NCI-H524 treated with DMSO at 0.1 percent for 48 hours (cell line): ENCODE measurements at regions not wholly inside any gene's neighbourhood (a gene's known extent, or its start where the extent isn't known, plus 50 kb on each side); places are given as distances from the start of the nearest gene placed in this dataset.
A peak's percentile ranks its signal among the peaks of the same experiment; 100 is the strongest.
"Not testable (repeated sequence)": the region's sequence is repeated elsewhere in the genome, so short reads cannot be mapped to it uniquely, and the experiment has no call there.

Experiments used
- DNase-seq: peaks from one replicate; lab custom pipeline; 2025; lab: John Stamatoyannopoulos, UW

DNA sequence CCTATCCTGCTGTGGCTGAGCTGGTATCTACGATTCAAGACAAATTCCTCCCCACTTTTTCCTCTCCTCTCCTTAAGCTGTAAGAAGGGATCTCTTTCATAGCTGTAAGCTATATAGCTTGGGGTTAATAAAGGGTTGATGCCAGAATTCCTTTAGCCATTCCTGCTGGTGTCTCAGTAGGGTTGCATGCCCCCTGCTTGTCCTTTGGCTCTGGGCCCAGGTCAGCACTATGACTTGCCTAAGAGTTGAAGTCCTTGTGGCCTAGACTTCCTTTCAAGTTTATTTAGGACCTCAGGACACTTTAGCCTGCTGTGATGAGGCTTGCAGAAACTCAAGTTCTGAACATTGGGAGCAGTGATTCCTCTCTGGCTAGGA is 270.0 kb downstream of the AMY1C start:
- DNase-seq = no peak

DNA sequence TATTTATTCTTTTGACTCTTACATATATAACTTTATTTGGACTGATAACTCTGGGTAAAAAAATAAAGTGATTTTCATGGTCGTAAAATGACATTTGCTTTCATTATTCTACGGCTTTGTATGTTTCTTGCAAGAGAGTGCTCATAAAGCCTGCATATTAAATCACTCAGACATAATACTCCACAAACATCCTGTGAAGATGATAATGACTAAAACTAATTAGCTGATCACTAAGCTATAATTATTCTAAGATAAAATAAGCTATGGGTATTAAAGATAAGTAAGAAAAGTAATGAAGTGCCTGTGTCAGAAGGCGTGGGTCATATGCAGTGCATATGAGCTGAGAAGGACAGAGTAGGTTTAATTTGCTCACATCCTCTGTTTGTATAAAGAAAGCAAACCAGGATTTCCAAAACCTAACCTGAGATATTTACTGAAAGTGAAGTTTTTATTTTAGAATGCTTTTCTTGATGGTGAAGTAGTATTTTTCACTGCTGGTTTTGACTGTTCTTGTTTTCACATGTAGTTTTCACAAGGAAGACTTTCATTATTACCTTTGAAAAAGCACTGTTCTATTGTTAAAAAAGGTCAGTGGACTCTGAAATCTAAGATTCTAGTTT is 278.8 kb downstream of the AMY1C start:
- no peak for DNase-seq

DNA sequence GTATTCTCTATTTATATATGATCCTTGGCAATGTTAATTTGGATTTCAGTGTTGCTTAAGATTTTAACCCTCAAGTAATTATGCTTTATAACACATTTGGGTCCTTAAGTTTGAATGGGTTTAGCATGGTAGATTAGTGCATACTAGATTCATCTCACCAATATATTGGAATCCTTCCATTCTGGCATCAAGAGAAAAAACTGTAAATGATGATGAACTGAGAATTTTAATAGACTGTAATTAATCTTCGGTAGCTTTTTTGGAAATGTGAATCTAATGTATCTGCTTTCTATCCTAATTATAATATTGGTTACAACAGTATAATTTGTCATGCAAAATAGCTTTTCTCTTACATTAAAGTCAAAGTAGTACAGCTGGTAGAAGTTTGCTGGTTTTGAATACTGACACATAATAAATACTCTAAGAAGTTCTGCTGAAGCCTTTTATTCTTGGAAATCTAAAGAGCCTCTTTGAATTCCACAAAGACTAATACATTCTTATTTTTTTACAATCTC is 279.8 kb downstream of the AMY1C start:
- DNase-seq = no peak

DNA sequence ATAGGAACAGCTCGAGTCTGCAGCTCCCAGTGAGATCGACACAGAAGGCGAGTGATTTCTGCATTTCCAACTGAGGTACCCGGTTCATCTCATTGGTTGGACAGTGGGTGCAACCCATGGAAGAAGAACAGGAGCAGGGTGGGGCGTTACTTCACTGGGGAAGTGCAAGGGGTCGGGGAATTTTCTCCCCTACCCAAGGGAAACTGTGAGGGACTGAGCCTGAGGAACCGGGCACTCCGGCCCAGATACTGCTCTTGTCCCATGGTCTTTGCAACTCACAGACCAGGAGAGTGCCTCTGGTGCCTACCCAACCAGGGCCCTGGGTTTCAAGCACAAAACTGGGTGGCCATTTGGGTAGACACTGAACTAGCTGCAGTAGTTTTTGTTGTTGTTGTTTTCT is 307.1 kb downstream of the AMY1C start:
- no peak for DNase-seq

GRCh38 chr1:104057219-104057898 is 307.7 kb downstream of the AMY1C start:
- DNase-seq = not testable (repeated sequence)

DNA sequence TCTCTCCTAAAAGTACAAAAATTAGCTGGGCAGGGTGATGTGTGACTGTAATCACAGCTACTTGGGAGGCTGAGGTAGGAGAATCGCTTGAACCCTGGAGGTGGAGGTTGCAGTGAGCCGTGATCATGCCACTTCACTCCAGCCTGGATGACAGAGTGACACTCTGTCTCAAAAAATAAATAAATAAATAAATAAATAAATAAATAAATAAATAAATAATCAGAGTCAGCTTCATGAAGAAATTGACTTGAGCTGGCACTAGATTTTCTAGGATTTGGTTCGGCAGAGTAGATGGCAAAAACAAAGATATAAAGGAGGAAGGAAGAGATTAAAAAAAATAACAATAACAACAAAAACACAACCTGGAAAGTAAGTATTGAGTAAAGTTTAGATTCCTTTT is 311.9 kb downstream of the AMY1C start:
- DNase-seq = not testable (repeated sequence)

DNA sequence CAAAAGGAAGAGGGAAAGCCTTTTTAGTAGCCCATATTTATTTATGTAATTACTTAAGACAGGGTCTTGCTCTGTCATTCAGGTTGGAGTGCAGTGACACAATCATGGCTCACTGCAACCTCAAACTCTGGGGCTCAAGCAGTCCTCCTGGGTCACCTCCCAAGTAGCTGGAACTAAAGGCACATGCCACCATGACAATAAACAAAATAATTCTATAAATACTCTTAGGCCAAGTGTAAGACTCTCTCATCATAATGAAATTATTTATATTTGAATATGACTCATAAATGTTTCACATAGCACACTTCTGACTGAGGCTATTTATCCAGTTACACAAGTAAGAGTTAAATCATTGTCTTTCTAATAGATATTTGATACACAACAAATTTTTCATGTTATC is 314.7 kb downstream of the AMY1C start:
- no peak for DNase-seq

GRCh38 chr1:104072915-104073371 is 323.2 kb downstream of the AMY1C start:
- DNase-seq = no peak

GRCh38 chr1:104073463-104073902 is 323.8 kb downstream of the AMY1C start:
- DNase-seq = no peak

DNA sequence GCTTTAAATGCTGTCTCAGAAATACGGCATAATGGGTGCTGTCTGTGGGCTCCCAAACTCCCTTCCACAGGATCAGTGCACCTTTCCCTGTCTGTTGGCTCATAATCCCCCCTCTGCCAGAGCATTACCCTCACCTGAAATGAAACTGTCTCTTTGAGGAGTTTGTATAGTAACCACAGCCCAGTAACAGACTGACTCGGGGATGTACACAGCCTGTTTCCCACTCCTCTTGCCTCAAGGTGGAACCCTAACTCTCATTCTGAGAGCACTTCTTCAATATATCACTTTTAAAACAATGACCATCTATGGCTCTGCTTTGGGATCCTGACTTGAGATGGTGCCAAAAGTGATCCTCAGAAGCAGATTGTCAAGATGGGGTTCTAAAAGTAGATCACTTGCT is 332.5 kb downstream of the AMY1C start:
- DNase-seq = no peak

DNA sequence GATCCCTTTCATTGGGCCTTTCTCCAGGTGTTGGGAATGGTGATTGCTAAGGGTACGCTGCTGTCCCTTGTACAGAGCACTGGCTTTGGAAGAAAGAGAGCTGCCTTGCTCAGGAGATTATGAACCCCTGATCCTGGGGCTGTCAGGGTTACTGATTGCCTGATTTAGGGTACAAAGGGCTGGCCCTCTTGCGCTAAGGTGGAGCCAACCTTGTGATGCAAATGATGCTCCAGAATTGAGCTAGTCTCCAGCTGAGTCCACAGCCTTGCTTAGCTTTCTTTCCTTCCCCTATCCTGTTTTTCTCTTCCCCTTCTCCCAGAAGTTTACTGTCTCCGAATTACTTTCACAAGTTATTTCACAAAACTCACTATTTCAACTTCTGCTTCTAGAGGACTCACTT is 334.7 kb downstream of the AMY1C start:
- no peak for DNase-seq

GRCh38 chr1:104092698-104093097 is 343.0 kb downstream of the AMY1C start:
- DNase-seq = no peak

- no peak for DNase-seq
These were observed 349.1 kb downstream of the AMY1C start for GRCh38 chr1:104098837-104099236.

- DNase-seq = no peak
These were observed 350.4 kb downstream of the AMY1C start for GRCh38 chr1:104100115-104100514.

GRCh38 chr1:104105465-104105864 is 355.8 kb downstream of the AMY1C start:
- DNase-seq = no peak

- DNase-seq = no peak
These were observed 370.8 kb downstream of the AMY1C start for GRCh38 chr1:104120525-104120924.

DNA sequence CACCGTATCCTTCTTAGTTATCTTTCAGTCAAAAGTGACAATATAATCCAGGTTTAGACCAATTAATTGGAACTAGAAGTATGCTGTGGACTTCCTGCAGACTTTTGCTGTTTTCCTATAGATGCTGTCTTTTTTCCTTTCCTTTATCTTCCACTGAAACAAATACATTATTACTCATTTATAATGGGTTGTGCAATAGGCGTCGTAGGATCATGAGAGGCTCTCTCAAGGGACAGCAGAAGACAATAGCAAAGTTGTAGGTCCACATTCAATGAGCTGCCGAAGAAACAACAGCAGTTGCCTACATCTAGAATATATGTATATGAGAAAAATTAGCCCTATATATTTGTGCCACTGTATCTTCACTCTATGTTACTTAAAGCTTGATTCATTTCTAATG is 371.6 kb downstream of the AMY1C start:
- DNase-seq = no peak

GRCh38 chr1:104125266-104125665 is 375.6 kb downstream of the AMY1C start:
- DNase-seq = no peak

DNA sequence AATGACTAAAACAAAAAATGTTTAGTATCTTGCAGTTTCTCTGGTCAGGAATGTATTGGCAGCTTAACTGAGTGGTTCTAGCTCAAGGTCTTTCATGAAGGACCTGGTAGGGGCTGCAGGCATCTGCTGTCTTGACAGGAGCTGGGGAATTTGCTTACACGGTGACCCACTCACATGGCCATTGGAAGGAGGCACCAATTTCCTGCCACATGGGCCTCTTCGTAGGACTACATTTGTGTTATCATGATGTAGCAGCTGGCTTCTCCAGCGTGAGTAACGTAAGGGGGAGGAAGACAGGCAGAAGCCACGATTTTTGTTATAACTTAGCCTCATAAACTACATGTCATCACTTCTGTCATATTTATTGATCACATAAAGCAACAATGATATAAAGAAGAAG is 376.3 kb downstream of the AMY1C start:
- no peak for DNase-seq

- DNase-seq = no peak
These were observed 382.8 kb downstream of the AMY1C start for GRCh38 chr1:104132382-104132973.

GRCh38 chr1:104135036-104135435 is 385.3 kb downstream of the AMY1C start:
- DNase-seq = peak; percentile 55

DNA sequence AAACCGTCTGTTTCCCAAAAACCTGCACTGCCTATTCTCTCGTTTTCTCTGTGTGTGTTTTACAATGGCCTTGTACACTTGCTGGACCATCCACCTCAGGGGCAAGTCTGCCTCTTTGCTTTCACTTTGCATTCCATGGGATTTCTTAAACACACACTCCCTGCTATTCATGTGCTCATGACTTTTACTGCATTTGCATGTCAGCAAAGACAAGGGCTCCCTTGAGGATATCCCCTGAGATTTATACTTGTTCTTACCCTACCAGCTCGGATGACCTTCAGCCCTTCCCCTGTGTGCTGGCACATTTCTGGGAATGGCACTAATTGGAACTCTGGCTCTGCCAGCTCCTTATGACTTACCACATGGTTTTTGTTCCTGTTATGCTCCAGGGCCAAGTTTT is 386.9 kb downstream of the AMY1C start:
- no peak for DNase-seq

DNA sequence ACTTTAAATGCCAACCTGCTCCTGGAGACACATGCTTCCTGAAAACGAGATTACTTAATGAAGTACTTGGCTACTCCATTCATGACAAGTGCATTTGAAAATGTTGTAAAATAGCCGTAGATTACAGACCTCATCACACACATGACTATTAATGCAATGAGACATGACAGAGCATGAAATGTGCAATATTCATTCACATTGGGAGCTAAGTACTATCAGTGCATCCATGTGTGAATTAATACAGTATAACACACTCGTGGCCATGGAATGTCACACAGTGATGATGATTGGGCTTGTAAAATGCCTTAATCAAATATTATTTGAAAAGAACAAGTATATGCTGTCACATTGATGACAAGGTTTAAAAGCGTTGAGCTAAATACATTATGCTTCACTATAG is 407.0 kb downstream of the AMY1C start:
- DNase-seq = no peak
